Duodenal mucosa (tissue), 2 donors: ENCODE measurements at regions not wholly inside any gene's neighbourhood (a gene's known extent, or its start where the extent isn't known, plus 50 kb on each side); places are given as distances from the start of the nearest gene placed in this dataset.

Experiments used
- H3K27ac ChIP-seq: one replicate; pipeline ENCODE4 v1.7.0; 2013; ENCODE audit warnings: low read depth, low read length
- H3K27me3 ChIP-seq, 2 donors: one replicate each; pipeline ENCODE4 v1.7.0; 2013; ENCODE audit warnings: low read length in 2 of 2, control low read depth in 1 of 2; ENCODE audit not compliant: insufficient read depth in 2 of 2, control insufficient read depth in 1 of 2
- H3K36me3 ChIP-seq, 2 donors: one replicate each; pipeline ENCODE4 v1.7.0; 2013; ENCODE audit warnings: low read length in 2 of 2, control low read depth in 1 of 2; ENCODE audit not compliant: insufficient read depth in 2 of 2, control insufficient read depth in 1 of 2
- H3K4me1 ChIP-seq, 2 donors: one replicate each; pipeline ENCODE4 v1.7.0; 2013; ENCODE audit warnings: low read length in 2 of 2, control low read depth in 1 of 2; ENCODE audit not compliant: insufficient read depth in 2 of 2, control insufficient read depth in 1 of 2
- H3K4me3 ChIP-seq, 2 donors: one replicate each; pipeline ENCODE4 v1.7.0; 2013; ENCODE audit warnings: low read length in 2 of 2, low read depth in 1 of 2
- H3K9ac ChIP-seq, 2 donors: one replicate each; pipeline ENCODE4 v1.7.0; 2013; ENCODE audit warnings: low read length in 2 of 2, low read depth in 1 of 2
- H3K9me3 ChIP-seq, 2 donors: one replicate each; pipeline ENCODE4 v1.7.0; 2013; ENCODE audit warnings: low read length in 2 of 2, control low read depth in 1 of 2; ENCODE audit not compliant: control insufficient read depth in 1 of 2

GRCh38 chr13:105991131-105991530 is 544.3 kb downstream of the EFNB2 start:
- Histone ChIP-seq H3K9me3 (no peaks in the 10 kb centered on the region), H3K4me3 (no peak overlapping the region), H3K27me3 (no peaks in the 10 kb centered on the region), H3K36me3 (no peaks in the 10 kb centered on the region), H3K27ac (no peak overlapping the region), H3K9ac (no peak overlapping the region), H3K4me1 (no peaks in the 10 kb centered on the region)

- H3K27ac ChIP-seq, result no peak overlapping the region
- H3K27me3 ChIP-seq, result no peaks in the 10 kb centered on the region
- H3K9me3 ChIP-seq, result no peaks in the 10 kb centered on the region
- no peak overlapping the region for H3K9ac ChIP-seq
- H3K36me3 ChIP-seq, result no peaks in the 10 kb centered on the region
- H3K4me3 ChIP-seq, result no peak overlapping the region
- no peaks in the 10 kb centered on the region for H3K4me1 ChIP-seq
These were observed 545.1 kb downstream of the EFNB2 start for GRCh38 chr13:105990256-105990958.

GRCh38 chr13:105984646-105985045 is 550.8 kb downstream of the EFNB2 start:
- Histone ChIP-seq H3K9me3 (no peaks in the 10 kb centered on the region), H3K27me3 (no peaks in the 10 kb centered on the region), H3K4me3 (no peak overlapping the region), H3K4me1 (peaks cover 0 to 2% of the 10 kb centered on the region in 2 donors), H3K9ac (no peak overlapping the region), H3K27ac (no peak overlapping the region), H3K36me3 (no peaks in the 10 kb centered on the region)

GRCh38 chr13:105984236-105984635 is 551.2 kb downstream of the EFNB2 start:
- H3K27me3 ChIP-seq, result no peaks in the 10 kb centered on the region
- no peak overlapping the region for H3K27ac ChIP-seq
- H3K4me3 ChIP-seq, result no peak overlapping the region
- H3K9ac ChIP-seq, result no peak overlapping the region
- no peaks in the 10 kb centered on the region for H3K9me3 ChIP-seq
- H3K36me3 ChIP-seq, result no peaks in the 10 kb centered on the region
- peaks cover 0 to 6% of the 10 kb centered on the region in 2 donors for H3K4me1 ChIP-seq

- Histone ChIP-seq H3K27ac (no peak overlapping the region), H3K4me3 (no peak overlapping the region), H3K4me1 (peaks cover 0 to 8% of the 10 kb centered on the region in 2 donors), H3K36me3 (no peaks in the 10 kb centered on the region), H3K9ac (no peak overlapping the region), H3K9me3 (no peaks in the 10 kb centered on the region), H3K27me3 (no peaks in the 10 kb centered on the region)
These were observed 553.1 kb downstream of the EFNB2 start for GRCh38 chr13:105982219-105982930.

GRCh38 chr13:105979131-105980011 is 556.1 kb downstream of the EFNB2 start:
- H3K9ac ChIP-seq, result no peak overlapping the region

GRCh38 chr13:105974380-105974779 is 561.1 kb downstream of the EFNB2 start:
- H3K9me3 ChIP-seq, result no peaks in the 10 kb centered on the region

More at GRCh38 chr13:105979131-105980011, 556.1 kb downstream of the EFNB2 start:
- H3K4me1 ChIP-seq, result peaks cover 0 to 8% of the 10 kb centered on the region in 2 donors
- no peaks in the 10 kb centered on the region for H3K36me3 ChIP-seq
- H3K9me3 ChIP-seq, result no peaks in the 10 kb centered on the region
- no peaks in the 10 kb centered on the region for H3K27me3 ChIP-seq
- no peak overlapping the region for H3K27ac ChIP-seq
- no peak overlapping the region for H3K4me3 ChIP-seq

GRCh38 chr13:105972811-105973590 is 562.5 kb downstream of the EFNB2 start:
- Histone ChIP-seq H3K27ac (no peak overlapping the region), H3K4me1 (peaks cover 9 to 19% of the 10 kb centered on the region in 2 donors), H3K27me3 (no peaks in the 10 kb centered on the region), H3K36me3 (no peaks in the 10 kb centered on the region), H3K4me3 (no peak overlapping the region), H3K9ac (no peak overlapping the region), H3K9me3 (no peaks in the 10 kb centered on the region)

More at GRCh38 chr13:105974380-105974779, 561.1 kb downstream of the EFNB2 start:
- no peak overlapping the region for H3K27ac ChIP-seq
- H3K9ac ChIP-seq, result no peak overlapping the region
- H3K4me3 ChIP-seq, result no peak overlapping the region
- H3K4me1 ChIP-seq, result peaks cover 9 to 17% of the 10 kb centered on the region in 2 donors
- H3K27me3 ChIP-seq, result no peaks in the 10 kb centered on the region
- H3K36me3 ChIP-seq, result no peaks in the 10 kb centered on the region

- peaks cover 9 to 19% of the 10 kb centered on the region in 2 donors for H3K4me1 ChIP-seq
- no peak overlapping the region for H3K4me3 ChIP-seq
- H3K36me3 ChIP-seq, result no peaks in the 10 kb centered on the region
- no peak overlapping the region for H3K27ac ChIP-seq
- no peak overlapping the region for H3K9ac ChIP-seq
- H3K27me3 ChIP-seq, result no peaks in the 10 kb centered on the region
- no peaks in the 10 kb centered on the region for H3K9me3 ChIP-seq
These were observed 563.1 kb downstream of the EFNB2 start for GRCh38 chr13:105972306-105972721.
